H1 (cell line): ENCODE measurements at regions not wholly inside any gene's neighbourhood (a gene's known extent, or its start where the extent isn't known, plus 50 kb on each side); places are given as distances from the start of the nearest gene placed in this dataset.

ENCODE experiments used
- BCL11A ChIP-seq, 2 experiments: IDR thresholded peaks; one replicate each; pipeline ENCODE4 v1.6.1; 2011; ENCODE audit warnings: low read depth in 2 of 2, low read length in 2 of 2, mild to moderate bottlenecking in 2 of 2
- CBX5 ChIP-seq: fragments of 300-800, 300-1000 bp; sonication (generic); IDR thresholded peaks from 2 replicates; pipeline ENCODE4 v1.7.1; 2016; ENCODE audit warnings: antibody characterized with exemption, low read length, low read depth
- EP300 ChIP-seq, 2 experiments: IDR thresholded peaks; 1 replicate in 1 of 2; 2 replicates in 1 of 2; pipeline ENCODE4 v1.6.1; 2011 to 2012; ENCODE audit warnings: low read depth in 2 of 2, low read length in 2 of 2, mild to moderate bottlenecking in 2 of 2, borderline replicate concordance in 1 of 2, inconsistent platforms in 1 of 2, moderate library complexity in 1 of 2
- EZH2 ChIP-seq: fragments of 200-600 bp; sonication (generic); IDR thresholded peaks from 2 replicates; pipeline ENCODE4 v1.7.1; 2012; ENCODE audit warnings: low read depth, mild to moderate bottlenecking, moderate library complexity, low read length, inconsistent platforms; ENCODE audit not compliant: severe bottlenecking
- KDM5A ChIP-seq: fragments of 200-600 bp; IDR thresholded peaks from 2 replicates; pipeline ENCODE4 v1.7.1; 2012; ENCODE audit warnings: mild to moderate bottlenecking, low read length, inconsistent platforms, mixed read lengths
- MAFK ChIP-seq: IDR thresholded peaks from 2 replicates; pipeline ENCODE4 v1.6.1; 2012; ENCODE audit warnings: low read depth, mild to moderate bottlenecking, improper control_type of control experiment, low read length
- PHF8 ChIP-seq: fragments of 200-600 bp; sonication (generic); conservative IDR thresholded peaks from 2 replicates; pipeline ENCODE4 v1.7.1; 2012; ENCODE audit warnings: low read depth, mild to moderate bottlenecking, inconsistent platforms, low read length, moderate library complexity
- POLR2A ChIP-seq, 2 experiments: IDR thresholded peaks; 1 replicate in 1 of 2; 2 replicates in 1 of 2; pipeline ENCODE4 v1.6.1; 2011; ENCODE audit warnings: low read depth in 2 of 2, low read length in 2 of 2, mild to moderate bottlenecking in 2 of 2; ENCODE audit errors: control extremely low read depth in 1 of 2
- POLR2AphosphoS5 ChIP-seq: IDR thresholded peaks from 2 replicates; pipeline ENCODE4 v1.6.1; 2011; ENCODE audit warnings: low read depth, low read length
- RAD21 ChIP-seq, 2 experiments: IDR thresholded peaks in 1 of 2; conservative IDR thresholded peaks in 1 of 2; 2 replicates each; pipeline ENCODE4 v1.6.1; 2011; ENCODE audit warnings: low read depth in 2 of 2, low read length in 2 of 2, improper control_type of control experiment in 1 of 2, inconsistent platforms in 1 of 2, mild to moderate bottlenecking in 1 of 2, moderate library complexity in 1 of 2
- RXRA ChIP-seq: IDR thresholded peaks from 2 replicates; pipeline ENCODE4 v1.6.1; 2011; ENCODE audit warnings: low read depth, mild to moderate bottlenecking, low read length, moderate library complexity; ENCODE audit not compliant: insufficient read depth
- TF ChIP-seq, protein P1 (sequence below), 3 experiments: IDR thresholded peaks; 1 replicate in 2 of 3; 2 replicates in 1 of 3; pipeline versions ENCODE4 v1.5.1 to v1.6.1; 2011; ENCODE audit warnings: low read length in 3 of 3, mild to moderate bottlenecking in 3 of 3, inconsistent platforms in 2 of 3, low read depth in 1 of 3, moderate library complexity in 1 of 3; ENCODE audit not compliant: insufficient read depth in 1 of 3; ENCODE audit errors: control extremely low read depth in 1 of 3

GRCh38 chr3:64431526-64432091 lies 206.3 kb upstream of the PRICKLE2 start:
- TF ChIP-seq, protein P1, sequence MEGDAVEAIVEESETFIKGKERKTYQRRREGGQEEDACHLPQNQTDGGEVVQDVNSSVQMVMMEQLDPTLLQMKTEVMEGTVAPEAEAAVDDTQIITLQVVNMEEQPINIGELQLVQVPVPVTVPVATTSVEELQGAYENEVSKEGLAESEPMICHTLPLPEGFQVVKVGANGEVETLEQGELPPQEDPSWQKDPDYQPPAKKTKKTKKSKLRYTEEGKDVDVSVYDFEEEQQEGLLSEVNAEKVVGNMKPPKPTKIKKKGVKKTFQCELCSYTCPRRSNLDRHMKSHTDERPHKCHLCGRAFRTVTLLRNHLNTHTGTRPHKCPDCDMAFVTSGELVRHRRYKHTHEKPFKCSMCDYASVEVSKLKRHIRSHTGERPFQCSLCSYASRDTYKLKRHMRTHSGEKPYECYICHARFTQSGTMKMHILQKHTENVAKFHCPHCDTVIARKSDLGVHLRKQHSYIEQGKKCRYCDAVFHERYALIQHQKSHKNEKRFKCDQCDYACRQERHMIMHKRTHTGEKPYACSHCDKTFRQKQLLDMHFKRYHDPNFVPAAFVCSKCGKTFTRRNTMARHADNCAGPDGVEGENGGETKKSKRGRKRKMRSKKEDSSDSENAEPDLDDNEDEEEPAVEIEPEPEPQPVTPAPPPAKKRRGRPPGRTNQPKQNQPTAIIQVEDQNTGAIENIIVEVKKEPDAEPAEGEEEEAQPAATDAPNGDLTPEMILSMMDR (IDR thresholded peaks at IDR 0.05; ENCODE audit: control extremely low read depth in 1 of 3, insufficient read depth in 1 of 3, low read depth in 1 of 3, low read length in 3 of 3), result no peak
- no peak for TF ChIP-seq KDM5A
- no peak for TF ChIP-seq MAFK
- TF ChIP-seq RXRA, result no peak
- no peak for TF ChIP-seq EP300 (IDR thresholded peaks at IDR 0.05; ENCODE audit: borderline replicate concordance in 1 of 2, low read depth in 2 of 2, low read length in 2 of 2)
- no peak for TF ChIP-seq BCL11A (IDR thresholded peaks at IDR 0.05; ENCODE audit: low read depth in 2 of 2, low read length in 2 of 2)
- no peak for TF ChIP-seq POLR2AphosphoS5
- TF ChIP-seq EZH2, result no peak
- TF ChIP-seq PHF8, result no peak
- TF ChIP-seq RAD21 (IDR thresholded peaks at IDR 0.05 in 1 of 2, conservative IDR thresholded peaks at IDR 0.05 in 1 of 2; ENCODE audit: low read depth in 2 of 2, low read length in 2 of 2), result no peak
- no peak for TF ChIP-seq CBX5
- no peak for TF ChIP-seq POLR2A (IDR thresholded peaks at IDR 0.05; ENCODE audit: control extremely low read depth in 1 of 2, low read depth in 2 of 2, low read length in 2 of 2)
